ENCODE measurements at regions not wholly inside any gene's neighbourhood (a gene's known extent, or its start where the extent isn't known, plus 50 kb on each side); places are given as distances from the start of the nearest gene placed in this dataset.
A peak's percentile ranks its signal among the peaks of the same experiment; 100 is the strongest.

DNA sequence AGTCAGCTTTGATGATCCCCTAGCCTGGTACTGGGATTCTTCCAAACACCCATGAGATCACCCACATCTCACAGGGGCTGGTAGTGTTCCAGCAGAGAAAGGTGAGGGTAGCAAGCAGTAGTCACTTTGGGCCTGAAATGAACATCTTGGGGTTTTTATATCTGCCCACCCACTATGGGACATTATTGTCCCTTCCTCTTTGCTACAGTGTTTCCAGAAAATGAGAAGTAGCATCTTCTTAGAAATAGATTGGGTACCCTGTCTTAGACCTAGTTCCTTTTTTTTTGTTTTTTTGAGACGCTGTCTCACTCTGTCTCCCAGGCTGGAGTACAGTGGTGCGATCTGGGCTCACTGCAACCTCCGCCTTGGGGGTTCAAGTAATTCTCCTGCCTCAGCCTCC, 249.2 kb upstream of the ANKRD55 start:
- Histone ChIP-seq H3K27ac (replicated peaks) (no peak overlapping the region), H3K27me3 (ENCODE audit: insufficient read depth, poor library complexity, severe bottlenecking) (no peaks in the 10 kb centered on the region), H3K4me3 (replicated peaks; ENCODE audit: insufficient read depth, low read length) (no peak overlapping the region)
- TF ChIP-seq SPI1 (IDR thresholded peaks at IDR 0.05; ENCODE audit: borderline replicate concordance, low read depth) (no peak), POLR2AphosphoS5 (IDR thresholded peaks at IDR 0.05; ENCODE audit: low read depth) (no peak), GABPA (IDR thresholded peaks at IDR 0.05; ENCODE audit: low read depth) (no peak)
- TF ChIP-seq, protein P1, sequence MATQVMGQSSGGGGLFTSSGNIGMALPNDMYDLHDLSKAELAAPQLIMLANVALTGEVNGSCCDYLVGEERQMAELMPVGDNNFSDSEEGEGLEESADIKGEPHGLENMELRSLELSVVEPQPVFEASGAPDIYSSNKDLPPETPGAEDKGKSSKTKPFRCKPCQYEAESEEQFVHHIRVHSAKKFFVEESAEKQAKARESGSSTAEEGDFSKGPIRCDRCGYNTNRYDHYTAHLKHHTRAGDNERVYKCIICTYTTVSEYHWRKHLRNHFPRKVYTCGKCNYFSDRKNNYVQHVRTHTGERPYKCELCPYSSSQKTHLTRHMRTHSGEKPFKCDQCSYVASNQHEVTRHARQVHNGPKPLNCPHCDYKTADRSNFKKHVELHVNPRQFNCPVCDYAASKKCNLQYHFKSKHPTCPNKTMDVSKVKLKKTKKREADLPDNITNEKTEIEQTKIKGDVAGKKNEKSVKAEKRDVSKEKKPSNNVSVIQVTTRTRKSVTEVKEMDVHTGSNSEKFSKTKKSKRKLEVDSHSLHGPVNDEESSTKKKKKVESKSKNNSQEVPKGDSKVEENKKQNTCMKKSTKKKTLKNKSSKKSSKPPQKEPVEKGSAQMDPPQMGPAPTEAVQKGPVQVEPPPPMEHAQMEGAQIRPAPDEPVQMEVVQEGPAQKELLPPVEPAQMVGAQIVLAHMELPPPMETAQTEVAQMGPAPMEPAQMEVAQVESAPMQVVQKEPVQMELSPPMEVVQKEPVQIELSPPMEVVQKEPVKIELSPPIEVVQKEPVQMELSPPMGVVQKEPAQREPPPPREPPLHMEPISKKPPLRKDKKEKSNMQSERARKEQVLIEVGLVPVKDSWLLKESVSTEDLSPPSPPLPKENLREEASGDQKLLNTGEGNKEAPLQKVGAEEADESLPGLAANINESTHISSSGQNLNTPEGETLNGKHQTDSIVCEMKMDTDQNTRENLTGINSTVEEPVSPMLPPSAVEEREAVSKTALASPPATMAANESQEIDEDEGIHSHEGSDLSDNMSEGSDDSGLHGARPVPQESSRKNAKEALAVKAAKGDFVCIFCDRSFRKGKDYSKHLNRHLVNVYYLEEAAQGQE (IDR thresholded peaks at IDR 0.05; ENCODE audit: insufficient replicate concordance, low read depth): no peak
- TF ChIP-seq, protein P2, sequence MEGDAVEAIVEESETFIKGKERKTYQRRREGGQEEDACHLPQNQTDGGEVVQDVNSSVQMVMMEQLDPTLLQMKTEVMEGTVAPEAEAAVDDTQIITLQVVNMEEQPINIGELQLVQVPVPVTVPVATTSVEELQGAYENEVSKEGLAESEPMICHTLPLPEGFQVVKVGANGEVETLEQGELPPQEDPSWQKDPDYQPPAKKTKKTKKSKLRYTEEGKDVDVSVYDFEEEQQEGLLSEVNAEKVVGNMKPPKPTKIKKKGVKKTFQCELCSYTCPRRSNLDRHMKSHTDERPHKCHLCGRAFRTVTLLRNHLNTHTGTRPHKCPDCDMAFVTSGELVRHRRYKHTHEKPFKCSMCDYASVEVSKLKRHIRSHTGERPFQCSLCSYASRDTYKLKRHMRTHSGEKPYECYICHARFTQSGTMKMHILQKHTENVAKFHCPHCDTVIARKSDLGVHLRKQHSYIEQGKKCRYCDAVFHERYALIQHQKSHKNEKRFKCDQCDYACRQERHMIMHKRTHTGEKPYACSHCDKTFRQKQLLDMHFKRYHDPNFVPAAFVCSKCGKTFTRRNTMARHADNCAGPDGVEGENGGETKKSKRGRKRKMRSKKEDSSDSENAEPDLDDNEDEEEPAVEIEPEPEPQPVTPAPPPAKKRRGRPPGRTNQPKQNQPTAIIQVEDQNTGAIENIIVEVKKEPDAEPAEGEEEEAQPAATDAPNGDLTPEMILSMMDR (IDR thresholded peaks at IDR 0.05; ENCODE audit: insufficient read depth, low read length): no peak
- peak in 1 of 2 experiments; percentile 1 for DNase-seq (ENCODE audit: low read depth in 1 of 2, low spot score in 1 of 2)

DNA sequence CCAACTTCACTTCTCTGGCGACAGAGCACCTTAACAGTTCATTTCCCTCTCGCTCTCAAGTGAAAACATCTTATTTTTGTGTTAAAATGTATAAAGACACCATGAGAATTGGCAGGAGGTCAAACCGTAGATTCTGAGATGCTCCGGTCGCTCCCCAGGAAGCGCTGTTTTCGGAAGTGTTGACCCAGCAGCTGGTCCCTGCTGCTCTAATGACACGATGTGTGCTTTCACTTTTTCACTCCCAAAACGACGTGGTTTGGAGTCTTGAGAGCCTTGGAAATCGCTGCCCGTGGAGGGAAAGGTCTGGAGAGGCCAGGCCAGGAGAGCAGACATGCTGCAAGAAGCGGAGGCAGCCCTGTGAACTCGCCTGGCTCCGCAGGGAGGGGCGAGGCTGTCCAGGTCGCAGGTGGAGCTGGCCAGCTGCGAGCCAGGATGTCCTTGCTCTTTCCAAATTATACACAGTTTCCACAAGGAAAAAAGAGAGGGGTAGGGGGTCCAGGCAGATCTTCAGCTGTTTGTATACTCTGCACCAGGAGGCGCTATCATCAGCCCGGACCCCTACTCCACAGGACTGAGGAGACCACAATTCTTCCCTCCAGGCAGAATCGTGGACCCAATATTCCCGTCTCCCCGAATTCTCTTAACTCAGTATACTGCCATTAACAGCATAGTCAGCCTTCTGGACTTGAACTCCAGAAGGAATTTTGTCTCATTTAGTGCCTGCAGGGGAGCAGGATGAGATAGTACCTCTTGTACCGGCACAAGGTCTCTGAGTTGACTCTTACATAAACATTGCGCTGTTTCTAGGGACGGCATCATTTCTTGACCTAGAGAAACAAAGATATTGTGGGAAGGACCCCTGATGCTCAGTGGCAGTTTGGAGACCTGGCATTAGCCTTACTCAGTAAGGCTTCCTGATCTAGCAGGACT, 248.6 kb upstream of the ANKRD55 start:
- peak in 1 of 2 experiments; percentile 1 for DNase-seq (ENCODE audit: low read depth in 1 of 2, low spot score in 1 of 2)
- Histone ChIP-seq H3K4me3 (replicated peaks; ENCODE audit: insufficient read depth, low read length) (peak overlapping the region; percentile 47), H3K27me3 (ENCODE audit: insufficient read depth, poor library complexity, severe bottlenecking) (no peaks in the 10 kb centered on the region), H3K27ac (replicated peaks) (no peak overlapping the region)
- no peak for TF ChIP-seq POLR2AphosphoS5 (IDR thresholded peaks at IDR 0.05; ENCODE audit: low read depth)
- no peak for TF ChIP-seq GABPA (IDR thresholded peaks at IDR 0.05; ENCODE audit: low read depth)

DNA sequence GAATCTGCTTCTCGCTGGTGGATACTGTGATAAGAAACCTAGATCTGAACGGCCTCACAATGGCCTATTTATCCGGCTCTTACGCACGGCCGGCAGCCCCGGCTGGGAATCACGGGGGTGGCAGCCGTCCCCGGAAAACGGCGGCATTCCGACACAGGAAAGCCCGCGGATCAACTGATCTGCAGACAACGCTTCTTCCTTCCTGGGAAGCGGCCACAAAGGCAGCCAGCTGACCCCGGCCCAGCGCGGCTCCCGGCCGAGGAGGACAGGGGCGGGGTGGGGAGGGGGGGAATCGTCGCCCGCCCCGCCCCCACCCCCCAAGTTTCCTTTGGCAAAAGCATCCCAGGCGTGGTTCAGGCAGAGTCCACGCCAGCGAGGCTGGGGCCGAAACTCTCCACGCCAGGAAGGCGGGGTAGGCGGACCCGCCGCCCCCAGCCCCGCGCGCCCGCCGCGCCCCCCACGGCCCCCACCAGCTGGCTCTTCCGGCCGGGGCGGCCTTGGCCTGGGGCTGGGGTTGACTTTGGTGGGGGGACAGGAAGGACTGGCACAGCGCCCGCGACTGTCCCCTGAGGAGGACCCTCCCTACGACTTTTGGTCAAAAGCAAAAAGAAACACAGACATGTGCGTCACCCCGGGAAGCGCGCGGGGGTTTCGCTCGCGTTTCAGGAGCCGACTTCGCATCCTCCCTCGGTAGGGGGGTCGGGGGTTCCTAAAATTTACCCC, 247.7 kb upstream of the ANKRD55 start:
- Histone ChIP-seq H3K4me3 (replicated peaks; ENCODE audit: insufficient read depth, low read length) (peak overlapping the region; percentile 47), H3K27me3 (ENCODE audit: insufficient read depth, poor library complexity, severe bottlenecking) (no peaks in the 10 kb centered on the region), H3K27ac (replicated peaks) (no peak overlapping the region)
- DNase-seq (ENCODE audit: low read depth in 1 of 2, low spot score in 1 of 2): no peak
- TF ChIP-seq, protein P2 (IDR thresholded peaks at IDR 0.05; ENCODE audit: insufficient read depth, low read length): no peak
- TF ChIP-seq, protein P1 (IDR thresholded peaks at IDR 0.05; ENCODE audit: insufficient replicate concordance, low read depth): no peak
- no peak for TF ChIP-seq GABPA (IDR thresholded peaks at IDR 0.05; ENCODE audit: low read depth)
- no peak for TF ChIP-seq POLR2AphosphoS5 (IDR thresholded peaks at IDR 0.05; ENCODE audit: low read depth)
- no peak for TF ChIP-seq SPI1 (IDR thresholded peaks at IDR 0.05; ENCODE audit: borderline replicate concordance, low read depth)

DNA sequence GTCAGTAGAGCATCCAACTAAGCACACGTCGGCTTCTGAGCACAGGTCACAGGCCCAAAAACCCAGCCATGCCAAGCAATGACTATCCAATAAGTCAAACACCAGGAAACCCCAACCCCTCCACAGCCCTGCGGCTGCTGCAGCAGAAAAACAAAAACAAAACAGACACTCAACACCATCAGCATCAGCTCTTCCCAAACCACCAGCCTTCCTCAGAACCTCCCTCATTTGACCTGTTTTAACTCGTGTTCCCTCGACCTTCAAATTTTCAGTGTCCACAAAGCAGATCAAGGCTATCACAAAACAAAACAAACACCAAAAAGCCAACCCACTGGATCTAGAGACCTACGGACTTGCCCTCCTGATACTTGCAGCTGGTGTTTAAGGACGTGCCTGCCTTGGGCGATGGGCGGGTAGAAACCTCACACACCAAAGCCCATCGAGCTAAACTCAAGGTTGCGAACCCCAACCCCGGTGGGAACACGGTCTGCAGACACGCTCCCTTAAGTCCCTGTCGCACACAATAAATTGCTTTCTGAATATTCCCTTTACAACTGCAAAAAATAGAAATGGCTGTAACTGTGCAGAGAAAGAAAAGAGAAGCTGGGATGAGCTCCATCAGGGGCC, 247.1 kb upstream of the ANKRD55 start:
- Histone ChIP-seq H3K27me3 (ENCODE audit: insufficient read depth, poor library complexity, severe bottlenecking) (no peaks in the 10 kb centered on the region), H3K27ac (replicated peaks) (no peak overlapping the region), H3K4me3 (replicated peaks; ENCODE audit: insufficient read depth, low read length) (no peak overlapping the region)
- TF ChIP-seq, protein P1 (IDR thresholded peaks at IDR 0.05; ENCODE audit: insufficient replicate concordance, low read depth): no peak
- TF ChIP-seq SPI1 (IDR thresholded peaks at IDR 0.05; ENCODE audit: borderline replicate concordance, low read depth) (no peak), GABPA (IDR thresholded peaks at IDR 0.05; ENCODE audit: low read depth) (no peak), POLR2AphosphoS5 (IDR thresholded peaks at IDR 0.05; ENCODE audit: low read depth) (no peak)
- TF ChIP-seq, protein P2 (IDR thresholded peaks at IDR 0.05; ENCODE audit: insufficient read depth, low read length): no peak
- DNase-seq (ENCODE audit: low read depth in 1 of 2, low spot score in 1 of 2): no peak

Measured in HL-60 (cell line).